ENCODE measurements at regions not wholly inside any gene's neighbourhood (a gene's known extent, or its start where the extent isn't known, plus 50 kb on each side); places are given as distances from the start of the nearest gene placed in this dataset.

DNA sequence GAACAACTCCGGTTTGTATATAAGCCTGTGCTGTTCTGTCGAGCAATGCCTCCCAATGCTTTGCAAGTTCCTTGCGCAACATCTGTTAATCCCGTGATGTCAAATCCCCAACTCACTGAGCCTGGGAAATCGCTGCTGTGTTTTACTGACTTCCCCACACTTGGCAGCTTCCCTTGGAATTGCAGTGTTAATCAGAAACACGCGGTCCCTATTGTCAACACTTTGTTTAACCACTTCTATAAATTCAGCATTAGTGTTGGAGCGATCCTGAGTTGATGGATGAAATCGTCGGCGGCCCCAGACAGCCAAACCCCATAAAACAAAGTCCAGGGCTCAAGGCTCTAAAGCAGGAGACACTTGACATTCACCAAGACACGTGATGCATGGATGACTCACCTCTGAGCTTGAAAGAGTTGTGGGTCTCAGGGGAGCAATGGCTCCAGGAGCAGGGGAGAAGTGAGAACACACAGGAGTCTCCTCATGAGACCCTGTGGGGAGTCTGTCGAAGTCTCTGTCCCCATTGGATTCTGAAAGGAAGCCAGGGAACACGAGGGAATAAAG, 555.3 kb downstream of the MIAT start:
- in situ Hi-C loops (cut with HindIII; ENCODE audit: low sequenced_read_pairs), result no loop called here
- DNase-seq (ENCODE audit: low spot score), result no peak

DNA sequence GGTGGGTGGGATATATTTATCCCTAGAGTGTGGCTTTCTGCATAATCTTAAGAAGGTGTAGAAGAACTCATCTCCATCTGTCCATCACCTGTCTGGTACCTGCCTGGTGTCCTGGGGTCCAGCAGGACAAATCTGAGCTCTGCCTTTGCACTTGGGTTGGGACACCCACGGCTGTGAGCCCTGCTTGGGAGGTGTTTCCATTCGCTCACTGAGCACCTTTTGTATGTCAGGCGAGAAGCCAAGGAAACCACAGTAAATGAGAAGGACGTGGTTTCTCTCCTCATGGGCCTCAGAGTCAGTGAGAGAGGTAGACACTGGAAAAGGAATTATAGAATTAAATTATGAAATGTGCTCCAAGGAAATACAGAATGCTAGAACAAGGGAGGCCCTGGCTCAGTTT, 555.9 kb downstream of the MIAT start:
- no peak for DNase-seq (ENCODE audit: low spot score)
- in situ Hi-C loops (cut with HindIII; ENCODE audit: low sequenced_read_pairs), result no loop called here

DNA sequence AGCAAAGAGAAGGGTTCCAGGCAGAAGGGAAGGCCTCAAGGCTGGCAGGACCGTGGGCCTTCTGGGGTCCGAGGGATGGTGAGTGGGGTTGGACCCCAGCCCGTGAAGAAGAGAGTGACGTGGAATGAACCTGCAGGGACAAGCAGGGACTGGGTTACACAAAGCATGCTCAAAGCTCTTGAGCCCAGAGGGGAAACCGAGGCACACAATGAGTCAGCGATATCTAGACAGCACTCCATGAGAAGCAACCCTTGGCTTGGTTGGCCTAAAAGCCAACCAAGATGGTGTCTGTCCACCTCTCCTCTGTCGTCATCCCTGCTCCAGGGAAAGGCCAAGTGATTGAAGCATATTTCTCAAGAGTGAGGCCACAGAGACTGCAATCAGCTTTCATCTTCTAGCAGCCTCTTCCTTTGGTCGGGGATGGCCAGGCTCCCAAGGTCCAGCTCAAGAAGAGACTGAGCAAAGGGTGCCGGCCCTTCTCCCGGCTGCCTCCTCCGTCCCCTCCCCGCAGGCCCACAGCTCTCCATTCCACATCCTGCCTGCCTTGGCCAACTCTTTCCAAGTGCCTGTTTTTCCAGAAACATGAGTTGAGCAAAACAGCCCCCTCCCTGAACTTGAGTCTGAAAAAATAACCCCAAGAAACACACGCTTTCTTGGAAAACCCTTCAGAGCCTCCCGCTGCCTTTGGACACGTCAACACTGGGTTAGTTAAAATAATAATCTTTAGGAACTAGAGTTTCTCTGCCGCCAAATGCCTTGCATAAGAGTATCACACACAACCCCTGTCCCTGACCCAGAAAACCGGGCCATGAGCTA, 556.6 kb downstream of the MIAT start:
- in situ Hi-C loops (cut with HindIII; ENCODE audit: low sequenced_read_pairs), result no loop called here
- no peak for DNase-seq (ENCODE audit: low spot score)

DNA sequence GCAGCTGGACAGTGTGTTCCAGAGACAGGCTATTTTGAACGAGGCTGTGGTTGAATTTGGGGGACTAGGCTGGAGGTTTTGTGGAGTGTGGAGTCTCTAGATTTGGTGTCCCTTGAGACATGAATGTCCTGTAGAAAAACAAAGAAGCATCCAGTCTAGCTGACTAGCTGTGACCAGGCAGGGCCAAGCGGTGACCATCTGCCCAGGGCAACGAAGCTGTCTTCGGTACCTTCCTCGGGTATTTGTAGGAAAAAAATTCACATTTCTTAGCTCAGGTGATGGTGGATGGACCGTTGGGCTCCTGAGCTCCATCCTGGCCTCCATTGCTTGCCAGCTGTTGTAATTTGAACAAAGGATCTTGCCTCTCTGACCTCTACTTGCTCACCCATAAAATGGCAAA, 557.3 kb downstream of the MIAT start:
- in situ Hi-C loops (cut with HindIII; ENCODE audit: low sequenced_read_pairs), result no loop called here
- DNase-seq (ENCODE audit: low spot score), result no peak

DNA sequence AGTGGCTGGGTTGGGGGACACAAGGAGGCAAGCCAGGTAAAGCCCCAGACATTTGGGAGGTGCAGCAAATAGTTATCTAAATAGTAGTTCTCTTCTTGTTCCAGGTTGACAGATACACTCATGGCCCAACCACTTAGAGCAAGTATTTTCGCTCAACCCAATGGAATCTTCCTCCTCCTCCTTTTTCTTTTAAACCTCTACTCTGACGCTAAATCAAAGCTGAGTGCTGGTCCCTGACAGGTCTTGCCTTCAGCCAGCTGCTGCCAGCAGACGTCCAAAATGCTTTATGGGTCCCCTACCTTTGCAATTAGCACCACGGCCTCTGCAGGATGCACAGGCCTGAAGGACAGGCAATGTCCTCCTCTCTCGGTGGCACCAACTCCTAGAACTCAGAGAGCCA, 558.5 kb downstream of the MIAT start:
- no peak for DNase-seq (ENCODE audit: low spot score)
- in situ Hi-C loops (cut with HindIII; ENCODE audit: low sequenced_read_pairs), result no loop called here

DNA sequence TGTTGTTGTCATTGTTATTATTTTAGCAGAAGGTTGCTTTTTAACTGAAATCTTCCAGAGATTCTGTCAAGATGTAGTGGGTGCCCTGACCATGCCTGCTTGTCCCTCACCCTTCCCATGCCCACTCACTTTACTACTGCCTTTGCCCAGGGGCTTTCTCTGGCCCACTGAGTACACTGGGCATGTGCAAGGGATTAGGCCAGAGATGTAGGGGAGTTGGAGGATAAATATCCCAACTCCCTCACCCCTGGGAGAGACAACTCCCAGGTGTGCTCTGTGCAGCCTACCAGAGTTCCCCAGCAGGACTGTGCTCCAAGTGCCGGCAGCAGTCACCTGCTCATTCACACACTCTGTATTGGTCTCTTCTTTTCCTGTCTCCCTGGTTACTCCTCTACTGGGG, 559.1 kb downstream of the MIAT start:
- in situ Hi-C loops (cut with HindIII; ENCODE audit: low sequenced_read_pairs), result no loop called here
- DNase-seq (ENCODE audit: low spot score), result no peak

DNA sequence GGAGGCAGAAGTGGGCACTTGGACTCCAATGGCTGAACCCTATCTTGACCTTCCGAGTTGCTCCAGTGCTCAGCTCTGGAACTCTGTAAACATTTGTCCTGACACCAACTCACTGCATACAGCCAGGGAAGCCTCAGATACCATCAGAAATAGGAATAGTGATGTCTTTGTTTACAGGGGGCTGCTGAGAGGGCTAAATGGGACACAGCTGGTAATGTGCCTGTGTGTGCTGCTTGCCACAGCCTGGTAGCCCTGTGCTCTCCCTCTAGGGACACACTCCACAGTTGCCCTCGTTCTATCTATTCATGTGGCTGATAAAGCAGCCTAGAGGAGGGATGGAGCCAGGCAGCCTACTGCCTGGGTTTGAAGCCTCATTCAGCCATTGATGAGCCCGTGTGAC, 559.8 kb downstream of the MIAT start:
- DNase-seq (ENCODE audit: low spot score), result no peak
- in situ Hi-C loops (cut with HindIII; ENCODE audit: low sequenced_read_pairs), result no loop called here

DNA sequence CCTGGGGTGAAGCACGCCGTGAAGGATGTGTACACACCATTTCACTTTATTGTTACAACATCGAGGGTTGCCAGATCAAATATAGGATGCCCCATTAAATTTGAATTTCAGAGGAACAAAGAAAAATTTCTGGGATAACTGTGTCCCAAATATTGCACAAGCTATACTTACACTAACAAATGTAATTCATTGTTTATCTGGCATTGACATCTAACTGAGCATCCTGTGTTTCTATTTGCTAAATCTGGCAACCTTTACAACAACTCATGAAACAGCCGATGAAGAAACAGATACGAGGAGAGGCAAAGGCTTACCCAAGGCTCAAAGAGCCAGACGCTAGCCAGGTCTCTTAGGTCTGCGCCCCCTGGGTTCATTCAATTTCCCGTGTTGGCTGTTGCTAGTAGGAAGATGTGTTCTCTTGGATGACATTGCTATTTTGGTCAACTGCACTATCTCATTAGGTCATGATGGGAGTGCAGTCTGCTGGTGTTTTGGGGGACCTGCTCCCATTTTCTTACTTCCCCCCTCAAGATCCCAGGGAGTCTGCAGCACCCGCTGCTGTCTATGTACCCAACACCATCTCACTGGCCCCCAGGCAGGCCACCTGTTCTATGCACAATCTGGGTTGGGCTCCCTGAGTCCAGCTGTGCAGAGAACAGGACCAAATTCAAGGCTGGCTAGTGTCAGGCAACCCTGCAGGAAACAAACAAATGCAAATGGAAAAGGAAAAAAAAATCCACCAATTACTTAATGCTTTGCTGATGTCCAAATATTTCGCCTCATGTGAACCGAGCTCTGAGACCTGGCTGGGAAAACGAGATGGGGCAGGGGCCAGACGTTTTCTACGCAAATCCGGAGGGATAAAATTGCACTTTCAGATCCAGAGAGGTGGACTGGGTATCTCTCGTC, 560.9 kb downstream of the MIAT start:
- DNase-seq (ENCODE audit: low spot score), result no peak
- in situ Hi-C loops (cut with HindIII; ENCODE audit: low sequenced_read_pairs), result no loop called here

DNA sequence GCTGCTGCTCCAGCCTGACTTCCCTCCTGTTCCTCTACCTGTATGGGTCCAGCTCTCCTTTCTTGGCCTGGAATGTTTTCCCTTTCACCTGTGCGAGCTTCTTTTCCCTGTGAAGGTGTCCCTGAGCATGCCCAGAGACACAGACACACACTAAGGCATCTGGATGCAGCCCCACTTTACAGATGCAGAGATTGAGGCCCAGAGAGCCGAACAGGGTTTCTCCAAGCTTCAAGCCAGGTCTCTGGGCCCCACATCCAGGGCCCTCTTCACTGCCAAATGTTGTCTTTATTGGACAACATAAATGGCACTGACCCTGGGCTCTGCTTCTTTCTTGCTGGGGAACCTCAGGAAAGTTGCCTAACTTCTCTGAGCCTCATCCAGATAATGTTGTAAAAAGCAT, 561.6 kb downstream of the MIAT start:
- in situ Hi-C loops (cut with HindIII; ENCODE audit: low sequenced_read_pairs), result no loop called here
- no peak for DNase-seq (ENCODE audit: low spot score)

DNA sequence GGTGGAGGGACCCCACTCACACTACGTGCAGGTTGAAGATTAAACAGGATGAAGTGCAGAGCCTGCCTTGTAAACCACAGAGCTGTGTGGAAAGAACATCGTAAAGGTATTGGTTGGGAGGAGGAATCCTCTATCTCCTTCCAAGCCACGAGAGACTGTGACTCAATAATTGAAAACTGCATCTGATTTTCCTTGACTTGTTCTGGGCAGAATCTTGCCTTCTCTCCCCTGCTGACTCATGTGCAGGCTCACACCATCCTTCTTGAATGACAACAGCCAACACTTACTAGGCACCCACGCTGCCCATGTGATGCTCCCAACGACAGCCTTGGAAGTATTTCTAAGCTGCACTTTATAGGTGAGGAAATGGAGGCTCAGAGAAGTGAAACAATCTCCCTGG, 563.0 kb downstream of the MIAT start:
- in situ Hi-C loops (cut with HindIII; ENCODE audit: low sequenced_read_pairs), result no loop called here
- no peak for DNase-seq (ENCODE audit: low spot score)

DNA sequence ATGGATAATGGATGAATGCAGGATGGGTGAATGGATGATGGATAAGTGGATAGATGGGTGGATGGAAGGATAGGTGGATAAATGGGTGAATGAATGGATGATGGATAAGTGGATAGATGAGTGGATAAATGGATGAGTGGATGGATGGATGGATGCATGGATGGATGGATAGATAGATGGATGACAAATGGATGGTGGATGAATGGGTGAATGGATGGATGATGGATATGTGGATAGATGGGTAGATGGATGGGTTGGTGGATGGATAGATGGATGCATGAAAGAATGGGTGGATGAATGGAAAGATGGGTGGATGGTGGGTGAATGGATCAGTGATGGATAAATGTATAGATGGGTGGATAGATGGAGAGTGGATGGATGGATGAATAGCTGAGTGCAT, 564.8 kb downstream of the MIAT start:
- in situ Hi-C loops (cut with HindIII; ENCODE audit: low sequenced_read_pairs), result no loop called here

DNA sequence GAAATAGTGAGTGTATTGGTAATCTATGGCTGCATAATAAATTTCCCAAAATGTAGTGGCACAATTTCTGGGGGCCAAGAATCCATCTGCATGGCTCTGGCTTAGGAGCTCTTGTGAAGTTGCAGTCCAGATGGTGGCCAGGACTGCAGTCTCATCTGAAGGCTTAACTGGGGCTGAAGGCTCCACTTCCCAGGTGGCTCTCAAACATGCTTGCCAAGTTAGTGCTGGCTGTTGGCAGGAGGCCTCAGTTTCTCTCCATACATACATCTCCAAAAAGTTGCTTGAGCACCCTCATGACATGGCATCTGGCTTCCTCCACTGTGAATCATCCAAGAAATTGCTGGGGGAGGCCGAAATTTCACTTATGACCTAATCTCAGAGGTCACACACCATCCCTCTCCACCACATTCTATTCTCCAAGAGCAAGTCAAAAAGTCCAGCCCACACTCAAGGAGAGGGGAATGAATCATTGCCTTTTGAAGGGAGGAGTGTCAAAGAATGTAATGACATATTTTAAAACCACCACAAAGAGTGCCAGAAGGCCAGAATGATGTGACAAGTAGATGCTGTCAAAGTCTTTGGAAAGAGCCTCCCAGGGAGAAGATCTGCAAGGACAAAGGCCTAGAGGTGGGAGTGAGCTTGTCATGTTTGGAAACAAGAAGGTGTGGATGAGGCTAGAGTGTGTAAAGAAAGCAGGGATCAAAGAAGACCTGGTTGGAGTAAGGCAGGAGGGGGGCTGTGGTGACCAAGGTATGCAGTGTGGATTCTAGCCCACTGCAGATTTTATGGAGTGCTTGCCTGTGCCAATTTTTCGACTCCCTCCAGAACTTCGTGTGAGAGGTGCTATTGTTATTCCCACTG, 566.2 kb downstream of the MIAT start:
- DNase-seq (ENCODE audit: low spot score), result no peak
- in situ Hi-C loops (cut with HindIII; ENCODE audit: low sequenced_read_pairs), result no loop called here

More for the DNA sequence above, 564.8 kb downstream of the MIAT start:
- DNase-seq (ENCODE audit: low spot score), result no peak

DNA sequence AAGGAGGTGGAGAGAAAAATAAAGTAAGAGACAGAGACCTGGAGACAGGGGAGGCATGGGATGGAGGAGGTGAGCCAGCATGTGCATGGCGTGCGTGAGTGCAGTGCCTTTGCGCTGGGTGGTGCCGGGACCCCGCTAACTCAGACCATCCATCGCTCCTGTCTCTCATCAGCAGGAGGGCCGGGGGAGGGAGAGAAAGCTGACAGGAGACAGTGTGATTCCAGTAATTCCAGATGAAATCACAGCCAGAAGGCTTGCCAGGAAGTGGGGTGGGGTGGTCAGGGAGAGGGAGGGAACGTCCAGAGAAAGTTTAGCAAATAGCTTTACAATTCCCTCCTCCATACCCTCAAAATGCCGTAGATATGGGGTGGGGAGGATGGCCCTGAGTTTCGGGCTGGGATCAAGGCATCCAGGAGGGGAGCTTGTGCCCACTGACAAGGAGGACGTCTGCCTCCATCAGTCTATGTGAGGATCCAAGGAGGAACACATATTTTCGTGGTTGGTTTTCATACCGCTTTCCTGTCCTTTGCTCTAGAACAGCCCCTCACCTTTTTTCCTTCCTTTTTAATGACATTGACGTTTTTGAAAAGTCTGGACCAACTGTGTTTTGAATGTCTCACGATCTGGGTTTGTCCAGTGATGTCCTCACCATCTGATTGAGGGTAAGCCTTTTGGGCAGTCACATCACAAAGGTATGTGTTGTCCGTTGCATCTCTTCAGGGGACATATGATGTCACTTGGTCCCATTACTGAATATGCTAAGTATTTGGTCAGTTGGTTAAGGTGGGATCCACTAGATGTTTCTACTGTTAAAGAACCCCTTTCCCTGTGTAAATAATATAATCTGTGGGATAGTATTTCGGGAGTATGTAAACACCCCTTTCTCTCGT, 567.3 kb downstream of the MIAT start:
- DNase-seq (ENCODE audit: low spot score), result no peak
- in situ Hi-C loops (cut with HindIII; ENCODE audit: low sequenced_read_pairs), result no loop called here

DNA sequence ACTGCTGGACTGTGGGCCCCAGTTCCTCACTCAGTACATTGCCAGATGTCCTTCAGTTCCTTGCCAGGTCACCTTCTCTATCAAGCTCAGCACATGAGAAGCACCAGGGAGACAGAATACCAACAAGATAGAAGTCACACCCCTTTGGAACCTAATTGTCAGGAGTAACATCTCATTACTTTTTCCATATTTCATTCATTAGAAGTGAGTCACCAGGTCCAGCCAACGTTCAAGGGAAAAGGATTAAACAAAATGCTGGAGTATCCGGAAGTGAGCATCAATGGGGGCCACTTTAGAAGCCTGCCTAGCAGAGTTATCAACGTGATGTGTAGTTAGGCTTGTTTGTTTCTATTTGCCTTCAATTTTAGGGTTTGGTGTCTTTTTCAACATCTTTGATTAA, 569.3 kb downstream of the MIAT start:
- in situ Hi-C loops (cut with HindIII; ENCODE audit: low sequenced_read_pairs), result no loop called here
- no peak for DNase-seq (ENCODE audit: low spot score)

DNA sequence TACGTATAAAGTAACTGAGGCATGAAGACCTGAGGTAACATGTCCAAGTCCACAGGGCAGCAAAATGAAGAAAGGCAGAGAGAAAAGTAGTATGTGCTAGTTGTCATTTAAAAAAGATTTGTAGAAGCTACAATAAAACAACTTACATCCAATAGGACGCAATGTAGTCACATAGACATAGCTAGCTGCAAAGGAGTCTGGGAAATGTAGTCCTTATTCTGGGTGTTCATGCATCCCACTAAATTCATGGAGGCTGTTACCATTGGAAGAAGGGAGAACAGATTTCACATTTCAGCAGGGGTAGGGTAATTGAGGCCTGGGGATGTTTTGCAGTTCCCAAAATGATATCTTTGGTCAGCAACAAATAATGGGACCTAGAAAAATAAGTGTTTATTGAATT, 571.4 kb downstream of the MIAT start:
- DNase-seq (ENCODE audit: low spot score), result no peak
- in situ Hi-C loops (cut with HindIII; ENCODE audit: low sequenced_read_pairs), result no loop called here

DNA sequence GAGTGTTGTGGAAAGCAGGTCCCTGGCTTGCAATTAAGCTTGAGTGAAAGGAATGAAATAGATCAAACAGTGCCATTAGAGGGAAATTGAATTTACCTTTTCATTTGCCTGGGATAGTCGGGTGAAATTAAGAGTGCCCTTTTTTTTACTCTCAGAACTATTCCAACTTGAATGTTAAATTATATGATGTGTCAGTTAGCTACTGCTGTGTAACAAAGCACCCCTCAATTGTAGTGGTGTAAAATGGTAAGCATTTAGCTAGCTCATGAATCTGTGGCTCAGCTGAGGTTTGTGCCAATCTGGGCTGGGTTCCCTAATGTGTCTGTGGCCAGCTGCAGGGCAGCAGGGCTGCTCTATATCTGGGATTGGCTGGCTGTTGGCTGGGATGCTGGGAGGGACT, 571.4 kb downstream of the MN1 start:
- in situ Hi-C loops (cut with HindIII; ENCODE audit: low sequenced_read_pairs), result no loop called here
- DNase-seq (ENCODE audit: low spot score), result no peak

DNA sequence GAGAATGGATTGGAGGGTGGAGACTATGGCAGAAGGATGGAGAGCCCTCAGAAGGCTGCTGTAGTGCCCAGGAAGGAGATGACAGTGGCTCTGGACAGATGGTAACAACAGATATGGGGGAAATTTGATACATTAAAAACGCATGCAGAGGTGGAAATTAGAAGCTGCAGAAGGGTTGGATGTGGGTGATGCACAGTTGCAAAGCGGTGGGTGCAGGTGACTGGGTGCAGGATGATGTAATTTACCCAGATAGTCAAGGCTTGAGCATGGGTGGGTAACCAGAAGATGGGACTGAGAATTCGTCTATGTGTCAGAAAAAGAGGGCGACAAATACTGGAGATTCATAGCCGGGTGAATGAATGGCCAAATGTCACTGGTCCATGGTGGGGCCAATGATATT, 570.3 kb downstream of the MN1 start:
- in situ Hi-C loops (cut with HindIII; ENCODE audit: low sequenced_read_pairs), result no loop called here
- no peak for DNase-seq (ENCODE audit: low spot score)

DNA sequence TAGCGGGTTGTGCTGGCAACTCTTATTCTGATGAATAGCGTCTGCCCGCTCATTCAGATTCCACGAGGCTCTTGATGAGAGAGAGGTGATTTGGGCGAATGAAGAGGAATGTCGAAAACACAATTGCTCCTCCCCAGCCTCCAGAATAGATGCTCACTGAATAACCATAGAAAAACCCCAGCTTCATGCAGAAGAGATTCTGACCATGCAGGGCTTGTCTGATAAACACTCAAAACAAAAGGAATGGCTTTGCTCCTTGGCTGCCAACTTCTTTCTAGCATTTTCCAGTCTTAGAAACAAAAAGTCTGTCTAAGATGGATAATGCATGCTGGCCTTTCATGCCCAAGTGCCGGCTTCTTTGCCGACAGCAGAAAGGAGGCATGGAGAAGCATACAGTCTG, 569.5 kb downstream of the MN1 start:
- in situ Hi-C loops (cut with HindIII; ENCODE audit: low sequenced_read_pairs), result no loop called here
- no peak for DNase-seq (ENCODE audit: low spot score)

Data from G401 (cell line).